ENCODE measurements at regions not wholly inside any gene's neighbourhood (a gene's known extent, or its start where the extent isn't known, plus 50 kb on each side); places are given as distances from the start of the nearest gene placed in this dataset.

GRCh38 chr20:12079490-12079889, 161.8 kb downstream of the BTBD3 start:
- H3F3A ChIP-seq (ENCODE audit: low read depth) = no peaks in the 10 kb centered on the region
- no peak overlapping the region for H2AFZ ChIP-seq (replicated peaks)
- H3K4me1 Mint-ChIP-seq = peaks cover 8% of the 10 kb centered on the region
- H3K36me3 Mint-ChIP-seq = no peaks in the 10 kb centered on the region
- no peaks in the 10 kb centered on the region for H3K79me2 ChIP-seq (ENCODE audit: low read depth)
- no peaks in the 10 kb centered on the region for H4K20me1 ChIP-seq (ENCODE audit: low read depth)
- H3K27me3 Mint-ChIP-seq (ENCODE audit: insufficient read depth, low read depth) = peaks cover 4% of the 10 kb centered on the region
- no peak overlapping the region for H3K4me2 ChIP-seq
- no peak overlapping the region for H3K4me3 Mint-ChIP-seq
- no peak overlapping the region for H3K27ac ChIP-seq
- H3K36me3 ChIP-seq = no peaks in the 10 kb centered on the region
- no peak overlapping the region for H3K4me3 ChIP-seq
- H3K27me3 ChIP-seq = no peaks in the 10 kb centered on the region
- TF ChIP-seq CTCF (IDR thresholded peaks at IDR 0.05) = no peak
- TF ChIP-seq EZH2 (IDR thresholded peaks at IDR 0.05) = no peak
- no peak for TF ChIP-seq EZH2phosphoT487 (IDR thresholded peaks at IDR 0.05)
- H3K4me1 ChIP-seq = peaks cover 14% of the 10 kb centered on the region
- DNase-seq (ENCODE audit: low spot score) = no peak
- H3K9me3 ChIP-seq (ENCODE audit: low read depth) = no peaks in the 10 kb centered on the region
- H3K9me3 Mint-ChIP-seq = no peaks in the 10 kb centered on the region
- H3K27ac Mint-ChIP-seq = no peak overlapping the region
- no peak overlapping the region for H3K9ac ChIP-seq

DNA sequence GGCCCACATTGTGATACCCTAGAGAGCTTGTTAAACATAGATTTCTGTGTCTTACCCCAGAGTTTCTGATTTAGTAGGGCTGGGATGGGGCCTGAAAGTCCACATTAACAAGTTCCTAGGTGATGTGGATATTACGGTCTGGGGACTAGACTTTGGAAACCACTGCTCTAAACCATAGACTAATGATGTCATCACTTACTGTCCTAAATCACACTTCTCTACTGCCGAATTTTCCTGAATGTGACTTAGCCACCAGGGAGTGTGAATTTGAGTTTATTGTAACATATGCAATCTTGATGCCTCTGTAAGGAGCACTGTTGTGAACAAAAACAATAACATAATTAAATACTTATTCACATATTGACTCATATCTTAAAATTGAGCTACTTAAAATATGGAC, 165.6 kb downstream of the BTBD3 start:
- Histone ChIP-seq H3K27me3 (no peaks in the 10 kb centered on the region), H3K27ac (no peak overlapping the region), H3K36me3 (no peaks in the 10 kb centered on the region), H3F3A (ENCODE audit: low read depth) (peaks cover 16% of the 10 kb centered on the region), H3K4me1 (peaks cover 40% of the 10 kb centered on the region), H3K9me3 (ENCODE audit: low read depth) (no peaks in the 10 kb centered on the region), H3K9ac (no peak overlapping the region), H3K79me2 (ENCODE audit: low read depth) (no peaks in the 10 kb centered on the region), H3K4me3 (no peak overlapping the region), H3K4me2 (no peak overlapping the region), H2AFZ (replicated peaks) (no peak overlapping the region), H4K20me1 (ENCODE audit: low read depth) (no peaks in the 10 kb centered on the region)
- Mint-ChIP-seq H3K27me3 (ENCODE audit: insufficient read depth, low read depth) (no peaks in the 10 kb centered on the region), H3K4me3 (no peak overlapping the region), H3K9me3 (no peaks in the 10 kb centered on the region), H3K27ac (no peak overlapping the region), H3K36me3 (peaks cover 2% of the 10 kb centered on the region), H3K4me1 (peaks cover 35% of the 10 kb centered on the region)
- TF ChIP-seq EZH2 (IDR thresholded peaks at IDR 0.05) = no peak
- no peak for TF ChIP-seq EZH2phosphoT487 (IDR thresholded peaks at IDR 0.05)
- TF ChIP-seq CTCF (IDR thresholded peaks at IDR 0.05) = no peak
- no peak for DNase-seq (ENCODE audit: low spot score)

- no peaks in the 10 kb centered on the region for H3K36me3 ChIP-seq
- no peak overlapping the region for H3K9ac ChIP-seq
- H3K4me1 Mint-ChIP-seq = peaks cover 35% of the 10 kb centered on the region
- H3K9me3 Mint-ChIP-seq = no peaks in the 10 kb centered on the region
- H3K4me1 ChIP-seq = peaks cover 34% of the 10 kb centered on the region
- H3K36me3 Mint-ChIP-seq = peaks cover 2% of the 10 kb centered on the region
- H3K4me3 Mint-ChIP-seq = no peak overlapping the region
- no peaks in the 10 kb centered on the region for H3K27me3 Mint-ChIP-seq (ENCODE audit: insufficient read depth, low read depth)
- H3K4me3 ChIP-seq = no peak overlapping the region
- no peaks in the 10 kb centered on the region for H3K27me3 ChIP-seq
- peaks cover 16% of the 10 kb centered on the region for H3F3A ChIP-seq (ENCODE audit: low read depth)
- no peak for TF ChIP-seq CTCF (IDR thresholded peaks at IDR 0.05)
- TF ChIP-seq EZH2phosphoT487 (IDR thresholded peaks at IDR 0.05) = no peak
- TF ChIP-seq EZH2 (IDR thresholded peaks at IDR 0.05) = no peak
- peak overlapping the region; percentile 17 for H3K4me2 ChIP-seq
- no peak overlapping the region for H3K27ac ChIP-seq
- no peak overlapping the region for H2AFZ ChIP-seq (replicated peaks)
- H3K79me2 ChIP-seq (ENCODE audit: low read depth) = no peaks in the 10 kb centered on the region
- no peak overlapping the region for H3K27ac Mint-ChIP-seq
- DNase-seq (ENCODE audit: low spot score) = no peak
- H4K20me1 ChIP-seq (ENCODE audit: low read depth) = no peaks in the 10 kb centered on the region
- no peaks in the 10 kb centered on the region for H3K9me3 ChIP-seq (ENCODE audit: low read depth)
Measured at GRCh38 chr20:12084482-12084881, 166.8 kb downstream of the BTBD3 start.
